ENCODE measurements at regions not wholly inside any gene's neighbourhood (a gene's known extent, or its start where the extent isn't known, plus 50 kb on each side); places are given as distances from the start of the nearest gene placed in this dataset.

- H3K4me3 Mint-ChIP-seq: no peak overlapping the region
- no peaks in the 10 kb centered on the region for H3K9me3 Mint-ChIP-seq
- no peak overlapping the region for H3K27ac Mint-ChIP-seq
- H3K4me1 Mint-ChIP-seq: peaks cover 2% of the 10 kb centered on the region
- no peaks in the 10 kb centered on the region for H3K27me3 Mint-ChIP-seq
- DNase-seq: no peak
- no peaks in the 10 kb centered on the region for H3K36me3 Mint-ChIP-seq
Measured at GRCh38 chr13:74205313-74205690, 71.1 kb upstream of the KLF12 start.

- no peaks in the 10 kb centered on the region for H3K36me3 Mint-ChIP-seq
- H3K27me3 Mint-ChIP-seq: no peaks in the 10 kb centered on the region
- no peaks in the 10 kb centered on the region for H3K9me3 Mint-ChIP-seq
- H3K4me3 Mint-ChIP-seq: no peak overlapping the region
- peaks cover 2% of the 10 kb centered on the region for H3K4me1 Mint-ChIP-seq
- no peak for DNase-seq
- no peak overlapping the region for H3K27ac Mint-ChIP-seq
Measured at GRCh38 chr13:74204602-74205312, 70.6 kb upstream of the KLF12 start.

GRCh38 chr13:74203576-74203975 is 69.4 kb upstream of the KLF12 start:
- Mint-ChIP-seq H3K36me3 (no peaks in the 10 kb centered on the region), H3K27ac (no peak overlapping the region), H3K9me3 (no peaks in the 10 kb centered on the region), H3K4me3 (no peak overlapping the region), H3K4me1 (peaks cover 2% of the 10 kb centered on the region), H3K27me3 (no peaks in the 10 kb centered on the region)
- no peak for DNase-seq

DNA sequence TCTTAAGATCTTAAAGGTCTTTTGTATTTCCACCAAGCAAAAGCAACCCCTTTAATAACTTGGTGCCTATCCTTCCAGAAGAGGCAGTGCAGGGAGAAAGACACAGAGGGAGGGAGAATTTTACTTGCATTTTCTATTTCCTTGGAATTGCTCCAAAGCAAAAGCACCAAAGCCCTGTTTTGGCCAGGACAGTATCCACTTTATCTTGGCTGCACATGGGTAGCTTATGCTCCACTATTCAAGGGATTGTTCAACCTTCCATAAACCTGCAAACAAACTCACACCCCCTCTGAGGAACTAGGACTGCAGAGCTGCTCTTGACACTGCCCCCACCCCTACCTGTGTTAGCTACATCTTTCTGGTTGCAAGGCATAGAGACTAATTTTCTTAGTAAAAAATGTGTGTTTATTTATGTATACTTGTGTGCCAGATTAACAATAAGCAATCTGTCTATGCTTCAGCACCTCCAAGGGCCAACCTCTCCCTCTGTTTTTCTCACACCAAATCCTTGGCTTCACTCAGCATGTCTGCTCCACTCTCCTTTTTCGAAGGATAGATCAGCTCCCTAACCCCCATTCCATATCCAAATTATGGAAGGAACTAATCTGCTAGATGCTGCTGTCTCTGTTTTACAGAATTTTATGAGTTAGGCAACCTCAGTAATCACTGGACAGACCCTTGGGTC is 68.1 kb upstream of the KLF12 start:
- Mint-ChIP-seq H3K4me3 (no peak overlapping the region), H3K27me3 (no peaks in the 10 kb centered on the region), H3K27ac (no peak overlapping the region)

DNA sequence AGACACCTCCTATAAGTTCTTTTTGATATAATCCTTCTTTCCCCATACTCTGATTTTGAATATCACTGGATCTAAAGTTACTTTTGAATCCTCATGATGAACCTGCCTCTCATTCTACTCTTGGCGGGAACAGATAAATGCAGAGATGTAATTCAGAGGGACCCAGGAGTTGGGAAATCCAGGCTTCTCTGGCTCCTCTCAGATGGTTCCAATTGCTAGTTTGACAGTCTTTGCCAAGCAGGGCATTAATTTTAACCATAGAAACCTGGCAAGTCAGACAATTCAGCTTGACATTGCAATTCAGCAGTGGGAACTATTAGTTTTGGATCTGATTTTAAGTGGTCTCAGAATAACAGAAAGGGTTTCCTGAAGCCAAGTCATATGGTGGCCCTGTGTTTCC is 67.3 kb upstream of the KLF12 start:
- Mint-ChIP-seq H3K4me3 (no peak overlapping the region), H3K27ac (no peak overlapping the region), H3K36me3 (no peaks in the 10 kb centered on the region), H3K9me3 (no peaks in the 10 kb centered on the region), H3K27me3 (no peaks in the 10 kb centered on the region), H3K4me1 (peaks cover 2% of the 10 kb centered on the region)
- no peak for DNase-seq

More for the DNA sequence above, 68.1 kb upstream of the KLF12 start:
- Mint-ChIP-seq H3K4me1 (peaks cover 2% of the 10 kb centered on the region), H3K36me3 (no peaks in the 10 kb centered on the region), H3K9me3 (no peaks in the 10 kb centered on the region)
- DNase-seq: no peak

DNA sequence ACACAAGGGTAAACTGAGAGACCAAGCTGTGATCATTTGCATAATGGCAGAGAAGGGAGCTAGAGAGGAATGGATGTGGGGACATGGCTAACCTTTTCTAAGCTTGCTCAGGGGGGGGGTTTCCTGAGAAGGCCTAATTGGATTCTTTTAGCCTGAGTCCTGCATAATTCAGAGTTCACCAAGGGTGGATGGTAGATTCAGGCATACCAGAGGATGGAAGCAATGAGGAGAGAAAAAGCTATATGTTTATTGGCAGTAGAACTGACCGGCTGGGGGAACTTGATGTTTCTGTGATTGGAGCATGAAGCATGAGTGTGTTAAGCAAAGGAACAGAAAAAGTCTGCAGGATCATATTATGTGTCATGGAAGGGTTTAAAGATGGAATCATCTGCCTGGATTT is 65.9 kb upstream of the KLF12 start:
- H3K27me3 Mint-ChIP-seq: no peaks in the 10 kb centered on the region
- H3K4me3 Mint-ChIP-seq: no peak overlapping the region
- DNase-seq: no peak
- H3K27ac Mint-ChIP-seq: no peak overlapping the region
- no peaks in the 10 kb centered on the region for H3K9me3 Mint-ChIP-seq
- no peaks in the 10 kb centered on the region for H3K36me3 Mint-ChIP-seq
- peaks cover 2% of the 10 kb centered on the region for H3K4me1 Mint-ChIP-seq

GRCh38 chr13:74197677-74198429 is 63.6 kb upstream of the KLF12 start:
- no peak overlapping the region for H3K4me3 Mint-ChIP-seq
- H3K9me3 Mint-ChIP-seq: no peaks in the 10 kb centered on the region
- no peak overlapping the region for H3K27ac Mint-ChIP-seq
- H3K4me1 Mint-ChIP-seq: peaks cover 16% of the 10 kb centered on the region
- no peak for DNase-seq
- H3K36me3 Mint-ChIP-seq: no peaks in the 10 kb centered on the region
- H3K27me3 Mint-ChIP-seq: no peaks in the 10 kb centered on the region

- Mint-ChIP-seq H3K9me3 (no peaks in the 10 kb centered on the region), H3K36me3 (no peaks in the 10 kb centered on the region), H3K27ac (no peak overlapping the region), H3K27me3 (no peaks in the 10 kb centered on the region), H3K4me1 (peaks cover 35% of the 10 kb centered on the region), H3K4me3 (no peak overlapping the region)
- DNase-seq: no peak
Measured at GRCh38 chr13:74194846-74195245, 60.6 kb upstream of the KLF12 start.

DNA sequence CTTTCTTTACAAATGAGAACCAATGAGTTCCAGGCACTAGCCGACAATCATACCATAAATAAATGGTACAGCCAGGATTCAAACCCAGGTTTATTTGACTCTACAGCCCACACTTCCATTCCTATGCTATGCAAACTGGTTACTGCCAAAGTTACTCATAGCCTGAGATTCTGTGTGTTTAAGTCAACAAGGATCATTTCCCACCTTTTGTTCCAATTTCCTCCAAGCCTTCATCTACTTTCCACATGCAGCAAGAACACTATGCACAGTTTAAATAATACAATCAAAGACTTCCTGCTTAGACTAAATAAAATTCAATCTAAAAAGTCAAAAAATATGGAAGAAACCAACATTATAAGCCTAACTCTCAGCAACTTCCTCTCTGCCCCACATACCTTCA is 59.2 kb upstream of the KLF12 start:
- Mint-ChIP-seq H3K36me3 (peaks cover 1% of the 10 kb centered on the region), H3K9me3 (no peaks in the 10 kb centered on the region)

DNA sequence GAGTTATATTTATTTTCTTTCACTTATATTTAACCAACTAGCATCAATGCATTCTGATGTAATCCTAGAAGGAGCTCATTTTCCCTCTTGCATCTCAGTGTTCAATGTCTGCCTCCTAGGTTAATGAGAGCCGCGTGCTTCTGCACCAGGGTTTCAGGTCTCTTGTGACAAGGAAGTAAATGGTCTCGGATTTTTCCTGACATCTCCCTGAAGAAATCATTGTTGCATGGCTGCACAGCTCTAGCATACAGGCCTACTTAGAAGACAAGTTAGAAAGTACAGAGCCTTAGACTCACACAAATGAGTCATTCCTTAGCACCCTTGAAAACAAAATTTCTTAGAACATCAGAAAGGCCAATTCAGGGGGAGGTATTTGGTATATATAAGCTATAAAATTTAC is 57.2 kb upstream of the KLF12 start:
- Mint-ChIP-seq H3K4me1 (peaks cover 41% of the 10 kb centered on the region), H3K27me3 (no peaks in the 10 kb centered on the region), H3K9me3 (no peaks in the 10 kb centered on the region), H3K4me3 (no peak overlapping the region), H3K27ac (no peak overlapping the region), H3K36me3 (peaks cover 1% of the 10 kb centered on the region)
- DNase-seq: no peak

More for the DNA sequence above, 59.2 kb upstream of the KLF12 start:
- Mint-ChIP-seq H3K4me1 (peaks cover 38% of the 10 kb centered on the region), H3K27ac (no peak overlapping the region), H3K4me3 (no peak overlapping the region), H3K27me3 (no peaks in the 10 kb centered on the region)
- DNase-seq: no peak

- Mint-ChIP-seq H3K4me3 (no peak overlapping the region), H3K27me3 (no peaks in the 10 kb centered on the region), H3K36me3 (peaks cover 1% of the 10 kb centered on the region), H3K4me1 (peaks cover 41% of the 10 kb centered on the region), H3K27ac (peak overlapping the region; percentile 10), H3K9me3 (no peaks in the 10 kb centered on the region)
- peak; percentile 8 for DNase-seq
Measured at GRCh38 chr13:74190999-74191398, 56.8 kb upstream of the KLF12 start.

DNA sequence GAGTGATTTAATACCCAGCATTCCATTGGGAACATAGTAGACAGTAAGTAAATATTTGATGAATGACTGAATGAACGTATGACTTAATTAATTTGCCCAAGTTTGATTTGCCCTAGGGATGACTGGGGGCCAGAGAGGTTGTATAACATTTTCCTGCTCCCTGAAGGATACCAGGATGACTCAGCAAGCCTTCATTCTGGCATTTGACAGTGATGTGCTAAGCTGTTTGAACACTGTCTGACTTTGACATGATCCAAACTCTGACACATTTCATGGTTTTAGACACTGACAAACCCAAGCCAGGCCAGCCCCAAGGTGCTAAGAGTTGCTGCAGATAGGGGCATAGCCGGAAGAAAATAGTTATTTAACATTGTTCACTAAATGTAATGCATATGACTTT is 53.4 kb upstream of the KLF12 start:
- Mint-ChIP-seq H3K4me3 (no peak overlapping the region), H3K9me3 (no peaks in the 10 kb centered on the region), H3K27ac (no peak overlapping the region), H3K27me3 (no peaks in the 10 kb centered on the region), H3K4me1 (peaks cover 23% of the 10 kb centered on the region), H3K36me3 (peaks cover 1% of the 10 kb centered on the region)
- no peak for DNase-seq

DNA sequence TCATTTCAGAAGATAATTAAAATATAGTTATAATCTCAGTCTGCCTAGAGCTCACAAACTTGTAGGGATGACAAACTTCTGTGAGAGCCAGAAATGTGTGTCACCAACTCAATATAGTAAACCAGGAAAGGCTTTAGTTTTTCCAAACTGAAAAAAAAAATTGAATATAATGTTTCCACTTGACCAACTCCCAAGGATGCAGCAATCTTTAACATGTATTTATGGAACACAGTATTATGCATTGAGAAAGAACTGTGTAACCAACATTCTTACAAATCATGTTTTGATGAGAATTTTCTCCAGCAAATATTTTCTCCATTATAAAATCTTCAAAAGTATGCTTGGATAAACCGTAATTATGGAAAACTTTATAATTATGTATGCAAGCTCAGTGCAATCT is 50.1 kb upstream of the KLF12 start:
- Mint-ChIP-seq H3K36me3 (peaks cover under 1% of the 10 kb centered on the region), H3K4me3 (no peak overlapping the region)

More for the DNA sequence above, 50.1 kb upstream of the KLF12 start:
- Mint-ChIP-seq H3K27ac (no peak overlapping the region), H3K9me3 (no peaks in the 10 kb centered on the region), H3K27me3 (no peaks in the 10 kb centered on the region), H3K4me1 (peaks cover 4% of the 10 kb centered on the region)
- no peak for DNase-seq

Data from activated naive CD8-positive, alpha-beta T cell treated with anti-CD3 and anti-CD28 coated beads for 36 hours (primary cell).